ENCODE measurements at regions not wholly inside any gene's neighbourhood (a gene's known extent, or its start where the extent isn't known, plus 50 kb on each side); places are given as distances from the start of the nearest gene placed in this dataset.

DNA sequence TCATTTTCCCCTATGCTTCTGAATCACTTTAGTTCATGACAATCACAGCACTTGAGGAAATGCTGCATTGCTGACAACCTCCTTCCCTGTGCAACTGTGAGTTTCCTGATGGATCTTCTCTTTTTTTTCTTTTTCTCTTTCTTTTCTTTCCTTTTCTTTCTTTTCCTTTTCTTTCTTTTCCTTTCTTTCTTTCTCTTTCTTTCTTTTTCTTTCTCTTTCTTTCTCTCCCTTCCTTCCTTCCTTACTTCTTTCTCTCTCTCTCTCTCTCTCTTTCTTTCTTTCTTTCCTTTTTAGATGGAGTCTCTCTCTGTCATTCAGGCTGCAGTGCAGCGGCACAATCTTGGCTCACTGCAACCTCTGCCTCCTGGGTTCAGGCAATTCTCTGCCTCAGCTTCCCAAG, 247.9 kb upstream of the HTR2A start:
- Mint-ChIP-seq H3K27me3 (peaks cover 9% of the 10 kb centered on the region), H3K27ac (no peak overlapping the region), H3K9me3 (peaks cover 5% of the 10 kb centered on the region), H3K4me1 (no peaks in the 10 kb centered on the region), H3K36me3 (no peaks in the 10 kb centered on the region), H3K4me3 (no peak overlapping the region)

DNA sequence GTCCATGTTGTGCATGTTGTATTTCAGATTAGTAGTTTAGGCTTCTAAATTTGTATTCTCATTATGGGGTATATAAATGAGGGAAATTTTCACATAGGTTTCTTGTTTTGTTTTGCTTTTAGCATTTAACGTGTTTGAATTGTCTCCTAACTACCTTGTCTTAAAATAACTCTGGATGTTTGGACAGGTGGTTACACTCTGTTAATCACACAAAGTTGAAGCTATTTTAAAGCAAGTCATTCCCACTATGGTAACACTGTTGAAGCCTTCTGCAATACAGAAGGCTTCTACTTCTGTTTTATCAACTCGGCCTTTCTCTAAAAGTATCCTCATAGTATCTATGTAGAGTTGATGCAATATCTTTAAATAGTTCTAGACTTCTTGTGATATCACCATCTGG, 245.3 kb upstream of the HTR2A start:
- Mint-ChIP-seq H3K36me3 (no peaks in the 10 kb centered on the region), H3K27me3 (peaks cover 9% of the 10 kb centered on the region), H3K4me1 (no peaks in the 10 kb centered on the region), H3K27ac (no peak overlapping the region), H3K4me3 (no peak overlapping the region), H3K9me3 (peaks cover 5% of the 10 kb centered on the region)

- H3K27ac Mint-ChIP-seq: no peak overlapping the region
- no peaks in the 10 kb centered on the region for H3K36me3 Mint-ChIP-seq
These were observed 242.7 kb upstream of the HTR2A start for GRCh38 chr13:47139519-47139918.

GRCh38 chr13:47136504-47136941, 239.7 kb upstream of the HTR2A start:
- Mint-ChIP-seq H3K4me1 (no peaks in the 10 kb centered on the region), H3K4me3 (no peak overlapping the region), H3K36me3 (no peaks in the 10 kb centered on the region), H3K9me3 (peaks cover 3% of the 10 kb centered on the region), H3K27ac (no peak overlapping the region), H3K27me3 (peaks cover 6% of the 10 kb centered on the region)

More at GRCh38 chr13:47139519-47139918, 242.7 kb upstream of the HTR2A start:
- H3K4me1 Mint-ChIP-seq: no peaks in the 10 kb centered on the region
- no peak overlapping the region for H3K4me3 Mint-ChIP-seq
- peaks cover 8% of the 10 kb centered on the region for H3K27me3 Mint-ChIP-seq
- H3K9me3 Mint-ChIP-seq: peaks cover 5% of the 10 kb centered on the region

- Mint-ChIP-seq H3K4me3 (no peak overlapping the region), H3K4me1 (no peaks in the 10 kb centered on the region), H3K27me3 (peaks cover 6% of the 10 kb centered on the region), H3K27ac (no peak overlapping the region), H3K9me3 (no peaks in the 10 kb centered on the region), H3K36me3 (no peaks in the 10 kb centered on the region)
These were observed 239.1 kb upstream of the HTR2A start for GRCh38 chr13:47135800-47136503.

- H3K36me3 Mint-ChIP-seq: no peaks in the 10 kb centered on the region
These were observed 238.2 kb upstream of the HTR2A start for GRCh38 chr13:47134939-47135489.

DNA sequence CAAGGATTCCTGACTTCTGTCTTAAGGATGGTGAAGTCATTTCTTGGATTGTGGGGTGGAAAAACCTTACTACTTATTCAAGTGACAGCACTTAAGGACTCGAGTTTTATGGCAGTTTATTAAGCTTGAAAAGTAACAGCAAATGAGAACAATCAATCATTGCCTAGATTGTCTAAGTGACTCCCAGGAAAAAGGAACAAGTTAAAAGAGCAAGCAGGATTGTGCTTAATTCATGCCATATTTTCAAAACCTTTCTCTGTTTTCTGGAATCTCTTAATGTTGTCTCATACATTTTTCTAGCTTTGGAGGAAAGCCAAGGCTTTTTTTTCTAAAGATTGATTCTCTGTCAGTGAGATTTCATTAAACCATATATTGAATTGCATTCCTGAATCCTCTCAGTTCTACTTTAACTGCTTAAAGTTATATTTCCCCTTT, 236.2 kb upstream of the HTR2A start:
- H3K36me3 Mint-ChIP-seq: no peaks in the 10 kb centered on the region
- H3K9me3 Mint-ChIP-seq: no peaks in the 10 kb centered on the region
- peaks cover 6% of the 10 kb centered on the region for H3K27me3 Mint-ChIP-seq
- H3K4me1 Mint-ChIP-seq: no peaks in the 10 kb centered on the region
- no peak overlapping the region for H3K27ac Mint-ChIP-seq
- H3K4me3 Mint-ChIP-seq: no peak overlapping the region

More at GRCh38 chr13:47134939-47135489, 238.2 kb upstream of the HTR2A start:
- Mint-ChIP-seq H3K4me3 (no peak overlapping the region), H3K27ac (no peak overlapping the region), H3K27me3 (peaks cover 6% of the 10 kb centered on the region), H3K9me3 (no peaks in the 10 kb centered on the region), H3K4me1 (no peaks in the 10 kb centered on the region)

- Mint-ChIP-seq H3K4me1 (no peaks in the 10 kb centered on the region), H3K9me3 (no peaks in the 10 kb centered on the region), H3K36me3 (no peaks in the 10 kb centered on the region), H3K27ac (no peak overlapping the region), H3K4me3 (no peak overlapping the region), H3K27me3 (peaks cover 3% of the 10 kb centered on the region)
These were observed 232.6 kb upstream of the HTR2A start for GRCh38 chr13:47129461-47129860.

DNA sequence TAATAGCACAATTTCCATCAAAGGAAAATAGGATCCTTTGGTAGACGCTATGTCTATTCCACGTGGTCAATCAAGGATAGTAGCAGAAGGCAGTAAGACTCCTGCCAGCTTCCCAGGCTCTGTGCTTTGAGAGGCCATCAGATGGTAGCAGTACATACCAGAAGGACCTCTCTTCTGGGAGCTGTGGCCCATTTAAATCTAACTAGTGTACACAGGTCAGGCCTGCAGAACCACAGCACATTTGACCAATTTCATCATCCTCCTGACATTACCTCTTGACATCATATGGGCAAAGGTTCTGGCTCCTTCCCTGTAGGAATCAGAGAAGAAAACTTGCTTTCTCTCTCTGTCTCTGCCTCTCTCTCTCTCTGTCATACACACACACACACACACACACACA, 229.6 kb upstream of the HTR2A start:
- no peaks in the 10 kb centered on the region for H3K4me1 Mint-ChIP-seq
- no peak overlapping the region for H3K27ac Mint-ChIP-seq
- H3K27me3 Mint-ChIP-seq: peaks cover 3% of the 10 kb centered on the region
- H3K4me3 Mint-ChIP-seq: no peak overlapping the region
- H3K9me3 Mint-ChIP-seq: no peaks in the 10 kb centered on the region
- no peaks in the 10 kb centered on the region for H3K36me3 Mint-ChIP-seq

DNA sequence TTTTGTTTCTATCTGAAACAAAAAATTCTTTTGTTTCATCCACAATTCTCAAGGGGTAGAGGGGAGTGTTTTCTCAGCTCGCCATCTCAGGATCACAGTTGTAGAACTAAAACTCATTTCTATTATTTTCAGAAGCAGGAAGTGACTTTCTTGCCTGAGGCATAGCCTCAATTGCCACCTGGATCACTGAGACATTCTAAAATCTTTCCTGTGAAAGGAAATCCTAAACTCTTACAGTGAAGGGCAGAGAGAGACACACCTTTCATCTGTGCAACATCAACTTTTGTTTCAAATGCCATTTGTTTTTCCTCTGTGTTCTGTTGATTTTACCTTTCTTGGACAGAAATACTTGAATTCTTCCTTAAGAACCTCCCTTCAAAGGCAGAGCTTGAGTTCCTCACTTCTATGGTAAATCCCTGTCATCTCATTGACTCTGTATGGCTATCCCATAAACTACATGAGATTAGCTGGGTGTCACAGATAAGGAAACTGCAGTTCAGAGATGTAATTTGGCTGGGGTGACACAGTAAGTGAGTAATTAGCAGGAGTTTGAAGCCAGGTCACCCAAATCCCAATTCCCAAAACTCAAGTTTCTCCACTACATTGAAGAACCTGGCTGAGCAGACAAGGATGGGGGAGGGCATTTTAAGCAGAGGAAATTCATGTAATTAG, 224.4 kb upstream of the HTR2A start:
- H3K36me3 Mint-ChIP-seq: no peaks in the 10 kb centered on the region
- H3K4me1 Mint-ChIP-seq: no peaks in the 10 kb centered on the region
- no peaks in the 10 kb centered on the region for H3K27me3 Mint-ChIP-seq
- H3K9me3 Mint-ChIP-seq: no peaks in the 10 kb centered on the region
- H3K4me3 Mint-ChIP-seq: no peak overlapping the region
- H3K27ac Mint-ChIP-seq: no peak overlapping the region

DNA sequence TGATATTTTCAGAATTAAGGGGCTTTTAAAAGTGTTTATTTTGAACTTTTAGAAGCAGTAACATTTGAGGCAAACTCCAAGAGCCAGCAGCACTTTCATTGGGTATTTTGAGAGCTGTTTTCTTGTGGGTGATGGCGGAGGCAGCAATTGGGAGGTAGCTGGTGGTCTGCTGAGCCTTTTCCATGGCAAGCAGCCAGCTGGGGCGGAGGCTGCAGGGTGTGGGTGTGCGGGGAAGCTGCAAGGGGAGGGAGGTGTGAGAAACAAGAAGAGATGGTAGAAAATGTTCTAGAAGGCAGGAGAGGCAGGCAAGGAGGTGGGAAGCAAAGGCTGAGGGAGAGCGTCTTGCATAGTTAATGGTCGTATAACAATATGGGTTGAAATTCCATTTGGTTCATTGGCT, 223.4 kb upstream of the HTR2A start:
- no peaks in the 10 kb centered on the region for H3K9me3 Mint-ChIP-seq
- H3K36me3 Mint-ChIP-seq: no peaks in the 10 kb centered on the region
- no peaks in the 10 kb centered on the region for H3K4me1 Mint-ChIP-seq
- peak overlapping the region; percentile 20 for H3K27ac Mint-ChIP-seq
- H3K27me3 Mint-ChIP-seq: no peaks in the 10 kb centered on the region
- no peak overlapping the region for H3K4me3 Mint-ChIP-seq

- Mint-ChIP-seq H3K4me1 (no peaks in the 10 kb centered on the region), H3K36me3 (no peaks in the 10 kb centered on the region), H3K4me3 (no peak overlapping the region), H3K27me3 (no peaks in the 10 kb centered on the region), H3K9me3 (no peaks in the 10 kb centered on the region), H3K27ac (peak overlapping the region; percentile 20)
These were observed 222.9 kb upstream of the HTR2A start for GRCh38 chr13:47119575-47120235.

GRCh38 chr13:47117268-47117667, 220.4 kb upstream of the HTR2A start:
- Mint-ChIP-seq H3K27ac (no peak overlapping the region), H3K4me3 (no peak overlapping the region), H3K4me1 (no peaks in the 10 kb centered on the region), H3K9me3 (no peaks in the 10 kb centered on the region), H3K36me3 (no peaks in the 10 kb centered on the region), H3K27me3 (no peaks in the 10 kb centered on the region)

DNA sequence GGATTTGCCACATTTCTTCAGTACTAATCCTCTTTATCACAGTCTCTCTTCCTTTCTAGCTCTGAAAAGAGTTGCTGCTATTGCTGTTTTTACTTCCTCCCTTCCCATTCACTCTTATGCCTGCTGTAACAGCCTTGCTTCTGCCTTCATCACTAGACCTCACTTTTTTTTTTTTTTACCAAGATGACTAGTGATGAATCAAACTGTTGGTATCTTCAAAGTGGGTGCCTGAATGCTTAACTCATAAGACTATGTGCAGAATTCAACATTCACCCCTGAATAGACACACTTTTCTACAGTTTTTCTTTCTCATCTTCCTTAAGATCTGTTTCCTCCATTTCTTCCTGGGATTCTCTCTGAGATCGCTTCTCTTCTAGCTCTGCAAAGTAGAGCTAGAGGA, 217.2 kb upstream of the HTR2A start:
- Mint-ChIP-seq H3K27ac (no peak overlapping the region), H3K9me3 (no peaks in the 10 kb centered on the region), H3K4me1 (peaks cover 3% of the 10 kb centered on the region), H3K4me3 (no peak overlapping the region), H3K36me3 (no peaks in the 10 kb centered on the region), H3K27me3 (no peaks in the 10 kb centered on the region)

GRCh38 chr13:47112903-47113299, 216.0 kb upstream of the HTR2A start:
- Mint-ChIP-seq H3K4me1 (peaks cover 4% of the 10 kb centered on the region), H3K27ac (no peak overlapping the region), H3K4me3 (no peak overlapping the region)

More at GRCh38 chr13:47112903-47113299, 216.0 kb upstream of the HTR2A start:
- Mint-ChIP-seq H3K9me3 (no peaks in the 10 kb centered on the region), H3K27me3 (no peaks in the 10 kb centered on the region), H3K36me3 (no peaks in the 10 kb centered on the region)
